CD4-positive, alpha-beta T cell (primary cell): ENCODE measurements at regions not wholly inside any gene's neighbourhood (a gene's known extent, or its start where the extent isn't known, plus 50 kb on each side); places are given as distances from the start of the nearest gene placed in this dataset.

ENCODE experiments used
- ATAC-seq: fragments of 200-7000 bp; cut with Tn5 transposase; one replicate; pipeline ENCODE4 v1.10.0; 2022; ENCODE audit warnings: mild to moderate bottlenecking; ENCODE audit not compliant: poor library complexity
- CTCF ChIA-PET: fragments of 350-600 bp; sonication (Branson Sonifier 250); formaldehyde crosslinking; loops from one replicate; lab custom pipeline; 2021; ENCODE audit warnings: antibody characterized with exemption, inconsistent platforms; lab: Charles Lee
- POLR2A ChIA-PET: fragments of 350-600 bp; sonication (Branson Sonifier 250); formaldehyde crosslinking; loops from one replicate; lab custom pipeline; 2021; ENCODE audit warnings: antibody characterized with exemption, inconsistent platforms; lab: Charles Lee
- DNase-seq, 14 experiments: peaks; one replicate each; pipeline ENCODE4 v3.0.0-alpha.2; 2013 to 2020; ENCODE audit warnings: mixed read lengths in 2 of 14
- H3K27ac ChIP-seq, 2 donors: one replicate each; pipeline versions ENCODE4 v1.5.1 to v1.7.0; 2013; ENCODE audit warnings: low read length in 2 of 2, low read depth in 1 of 2, mild to moderate bottlenecking in 1 of 2
- H3K27me3 ChIP-seq, 2 experiments: 1 replicate in 1 of 2; 2 replicates in 1 of 2; pipeline versions ENCODE4 v1.6.1 to v1.7.0; 2013; ENCODE audit warnings: low read length in 2 of 2, control low read depth in 1 of 2, mild to moderate bottlenecking in 1 of 2, moderate library complexity in 1 of 2; ENCODE audit not compliant: insufficient read depth in 2 of 2, control insufficient read depth in 1 of 2
- H3K36me3 ChIP-seq: one replicate; pipeline ENCODE4 v1.6.1; 2013; ENCODE audit warnings: low read length, control low read depth; ENCODE audit not compliant: insufficient read depth
- H3K4me1 ChIP-seq: one replicate; pipeline ENCODE4 v1.6.1; 2013; ENCODE audit warnings: low read length, control low read depth; ENCODE audit not compliant: insufficient read depth
- H3K4me3 ChIP-seq: one replicate; pipeline ENCODE4 v1.5.1; 2013; ENCODE audit warnings: mild to moderate bottlenecking, low read length, moderate library complexity
- H3K9me3 ChIP-seq, 2 experiments: 1 replicate in 1 of 2; 2 replicates in 1 of 2; pipeline versions ENCODE4 v1.6.1 to v1.7.0; 2013; ENCODE audit warnings: low read length in 2 of 2, mild to moderate bottlenecking in 2 of 2, control low read depth in 1 of 2, moderate library complexity in 1 of 2; ENCODE audit not compliant: control insufficient read depth in 1 of 2, insufficient read depth in 1 of 2
- H3K27ac Mint-ChIP-seq: one replicate; pipeline ENCODE4 v1.8.0; 2020; ENCODE audit warnings: mixed read lengths
- H3K27me3 Mint-ChIP-seq: one replicate; pipeline ENCODE4 v1.8.0; 2021; ENCODE audit warnings: mixed read lengths
- H3K36me3 Mint-ChIP-seq: one replicate; pipeline ENCODE4 v1.8.0; 2021; ENCODE audit warnings: low read depth, mixed read lengths
- H3K4me1 Mint-ChIP-seq: one replicate; pipeline ENCODE4 v1.8.0; 2021; ENCODE audit warnings: low read depth, mixed read lengths
- H3K4me3 Mint-ChIP-seq: one replicate; pipeline ENCODE4 v1.8.0; 2020; ENCODE audit warnings: mild to moderate bottlenecking, mixed read lengths
- H3K9me3 Mint-ChIP-seq: one replicate; pipeline ENCODE4 v1.8.0; 2020; ENCODE audit warnings: mixed read lengths
- intact Hi-C, 2 experiments: fragments of 100-400 bp; cut with DNase I in 1 of 2; cut with micrococcal nuclease in 1 of 2; formaldehyde crosslinking; loops; one replicate each; pipeline versions ENCODE4 v1.15.1 to v1.9.0; 2023 to 2025; cut with DNase I, micrococcal nuclease
- TF ChIP-seq, protein P1 (sequence below): fragments of 200-600 bp; IDR thresholded peaks from one replicate; pipeline ENCODE4 v1.8.0; 2022; ENCODE audit warnings: antibody characterized with exemption, mild to moderate bottlenecking

DNA sequence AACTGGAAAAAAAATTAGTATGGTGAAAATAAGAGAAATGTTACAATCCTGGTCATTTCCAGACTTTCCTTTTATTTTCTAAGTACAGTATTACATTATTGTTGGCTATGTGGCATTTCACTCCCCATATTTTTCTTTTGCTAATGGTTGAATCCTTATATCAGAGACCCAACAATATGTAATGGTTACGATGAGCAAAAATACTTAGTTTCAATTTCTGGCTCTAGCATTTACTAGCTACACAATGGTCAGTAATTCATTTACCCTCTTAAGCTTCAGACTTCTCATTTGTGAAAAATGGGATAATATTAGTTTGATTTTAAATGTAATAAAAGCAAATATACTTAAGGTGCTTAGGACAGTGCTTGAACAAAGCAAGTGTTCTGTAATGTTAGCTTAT, 942.9 kb upstream of the PABPC4L start:
- Mint-ChIP-seq H3K27ac (no peak overlapping the region), H3K4me1 (no peaks in the 10 kb centered on the region), H3K9me3 (peaks cover 4% of the 10 kb centered on the region), H3K4me3 (no peak overlapping the region), H3K36me3 (no peaks in the 10 kb centered on the region), H3K27me3 (no peaks in the 10 kb centered on the region)
- Histone ChIP-seq H3K27me3 (no peaks in the 10 kb centered on the region), H3K4me1 (no peaks in the 10 kb centered on the region), H3K27ac (no peak overlapping the region), H3K4me3 (no peak overlapping the region), H3K9me3 (no peaks in the 10 kb centered on the region), H3K36me3 (no peaks in the 10 kb centered on the region)
- ChIA-PET CTCF (no interaction called here), POLR2A (no interaction called here)
- DNase-seq (no peak), ATAC-seq (no peak)
- TF ChIP-seq, protein P1, sequence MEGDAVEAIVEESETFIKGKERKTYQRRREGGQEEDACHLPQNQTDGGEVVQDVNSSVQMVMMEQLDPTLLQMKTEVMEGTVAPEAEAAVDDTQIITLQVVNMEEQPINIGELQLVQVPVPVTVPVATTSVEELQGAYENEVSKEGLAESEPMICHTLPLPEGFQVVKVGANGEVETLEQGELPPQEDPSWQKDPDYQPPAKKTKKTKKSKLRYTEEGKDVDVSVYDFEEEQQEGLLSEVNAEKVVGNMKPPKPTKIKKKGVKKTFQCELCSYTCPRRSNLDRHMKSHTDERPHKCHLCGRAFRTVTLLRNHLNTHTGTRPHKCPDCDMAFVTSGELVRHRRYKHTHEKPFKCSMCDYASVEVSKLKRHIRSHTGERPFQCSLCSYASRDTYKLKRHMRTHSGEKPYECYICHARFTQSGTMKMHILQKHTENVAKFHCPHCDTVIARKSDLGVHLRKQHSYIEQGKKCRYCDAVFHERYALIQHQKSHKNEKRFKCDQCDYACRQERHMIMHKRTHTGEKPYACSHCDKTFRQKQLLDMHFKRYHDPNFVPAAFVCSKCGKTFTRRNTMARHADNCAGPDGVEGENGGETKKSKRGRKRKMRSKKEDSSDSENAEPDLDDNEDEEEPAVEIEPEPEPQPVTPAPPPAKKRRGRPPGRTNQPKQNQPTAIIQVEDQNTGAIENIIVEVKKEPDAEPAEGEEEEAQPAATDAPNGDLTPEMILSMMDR: no peak
- intact Hi-C loops: no loop called here

DNA sequence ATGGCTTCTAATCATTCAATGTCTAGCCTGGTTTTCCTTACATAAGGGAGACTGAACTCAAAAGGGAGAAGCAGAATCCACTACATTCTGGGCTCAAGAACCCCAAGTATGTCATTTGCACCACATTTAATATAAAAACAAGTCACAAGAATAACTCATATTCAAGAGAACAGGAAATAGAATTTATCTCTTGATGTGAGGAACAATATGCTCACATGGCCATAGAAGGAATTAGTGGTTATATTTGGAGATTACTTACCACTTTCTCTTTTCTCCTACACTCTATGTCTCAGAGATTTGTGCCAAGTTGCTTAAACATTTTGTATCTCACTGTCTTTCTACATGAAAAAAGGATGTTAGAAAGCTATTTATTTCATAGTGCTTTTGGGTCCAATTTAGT, 922.6 kb upstream of the PABPC4L start:
- intact Hi-C loops: no loop called here
- Mint-ChIP-seq H3K27ac (no peak overlapping the region), H3K36me3 (no peaks in the 10 kb centered on the region), H3K4me1 (no peaks in the 10 kb centered on the region), H3K27me3 (no peaks in the 10 kb centered on the region), H3K9me3 (peaks cover 7% of the 10 kb centered on the region), H3K4me3 (no peak overlapping the region)
- Histone ChIP-seq H3K9me3 (peaks cover 0 to 11% of the 10 kb centered on the region in 2 experiments), H3K4me1 (no peaks in the 10 kb centered on the region), H3K4me3 (no peak overlapping the region), H3K36me3 (no peaks in the 10 kb centered on the region), H3K27me3 (no peaks in the 10 kb centered on the region), H3K27ac (no peak overlapping the region)
- ChIA-PET CTCF (no interaction called here), POLR2A (no interaction called here)
- ATAC-seq (no peak), DNase-seq (no peak)
- TF ChIP-seq, protein P1: no peak

DNA sequence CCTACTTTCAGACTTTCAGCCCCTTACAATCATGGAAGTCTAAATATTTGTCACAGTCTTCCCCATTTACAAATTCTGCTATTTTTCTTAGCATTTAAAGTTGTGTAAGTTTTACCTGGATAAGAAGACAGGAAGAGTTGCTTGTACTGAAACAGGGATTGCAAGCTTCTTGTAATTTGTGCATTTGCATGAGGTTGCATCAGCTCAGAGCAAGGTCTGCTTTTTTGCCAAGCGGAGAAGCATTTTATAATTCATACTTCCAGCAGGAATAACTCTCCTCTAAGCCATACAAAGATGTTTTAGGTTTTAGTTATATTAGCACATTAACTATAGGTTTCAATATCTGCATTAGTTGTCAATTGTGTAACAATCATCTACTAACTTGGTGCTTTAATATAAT, 922.0 kb upstream of the PABPC4L start:
- DNase-seq (no peak), ATAC-seq (no peak)
- no peaks in the 10 kb centered on the region for H3K36me3 ChIP-seq
- H3K9me3 Mint-ChIP-seq: peaks cover 7% of the 10 kb centered on the region
- no peaks in the 10 kb centered on the region for H3K27me3 ChIP-seq
- intact Hi-C loops: no loop called here
- H3K27ac Mint-ChIP-seq: no peak overlapping the region
- H3K27ac ChIP-seq: no peak overlapping the region
- H3K4me1 ChIP-seq: no peaks in the 10 kb centered on the region
- ChIA-PET CTCF (no interaction called here), POLR2A (no interaction called here)
- no peaks in the 10 kb centered on the region for H3K27me3 Mint-ChIP-seq
- TF ChIP-seq, protein P1: no peak
- no peak overlapping the region for H3K4me3 ChIP-seq
- H3K9me3 ChIP-seq: peaks cover 0 to 11% of the 10 kb centered on the region in 2 experiments
- no peak overlapping the region for H3K4me3 Mint-ChIP-seq
- H3K36me3 Mint-ChIP-seq: no peaks in the 10 kb centered on the region
- H3K4me1 Mint-ChIP-seq: no peaks in the 10 kb centered on the region
